ENCODE measurements at regions not wholly inside any gene's neighbourhood (a gene's known extent, or its start where the extent isn't known, plus 50 kb on each side); places are given as distances from the start of the nearest gene placed in this dataset.

GRCh38 chr5:88488130-88488529 lies 219.5 kb upstream of the TMEM161B start:
- TF ChIP-seq POLR2A (IDR thresholded peaks at IDR 0.05) = no peak
- no peak for TF ChIP-seq CTCF (IDR thresholded peaks at IDR 0.05)
